ENCODE measurements at regions not wholly inside any gene's neighbourhood (a gene's known extent, or its start where the extent isn't known, plus 50 kb on each side); places are given as distances from the start of the nearest gene placed in this dataset.

DNA sequence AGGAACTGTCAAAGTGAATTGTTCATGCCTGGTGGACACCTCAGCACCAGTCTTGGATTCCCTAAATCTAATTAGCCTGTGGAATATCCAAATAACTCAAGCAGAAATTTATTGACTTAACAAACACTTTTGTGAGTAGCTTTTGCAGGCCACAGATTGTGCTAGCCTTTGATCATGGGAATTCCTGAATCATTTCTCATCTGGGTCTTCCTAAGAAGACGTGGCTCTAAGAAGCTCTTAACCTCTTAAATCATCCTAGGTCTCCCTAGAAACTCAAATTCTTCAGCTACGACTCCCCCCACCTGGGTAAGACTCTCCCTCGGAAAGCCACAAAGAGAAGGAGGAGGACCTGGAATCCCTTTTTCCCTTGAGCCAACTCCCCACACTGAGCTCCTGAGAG is 53.8 kb upstream of the PSEN2 start:
- POLR2A ChIA-PET, result no interaction called here
- CTCF ChIA-PET, result interaction anchor here (1.0 kb wide), 1 partner anchor 12 kb away, joined by 3 read pairs; no protein-coding TSS in a partner anchor

DNA sequence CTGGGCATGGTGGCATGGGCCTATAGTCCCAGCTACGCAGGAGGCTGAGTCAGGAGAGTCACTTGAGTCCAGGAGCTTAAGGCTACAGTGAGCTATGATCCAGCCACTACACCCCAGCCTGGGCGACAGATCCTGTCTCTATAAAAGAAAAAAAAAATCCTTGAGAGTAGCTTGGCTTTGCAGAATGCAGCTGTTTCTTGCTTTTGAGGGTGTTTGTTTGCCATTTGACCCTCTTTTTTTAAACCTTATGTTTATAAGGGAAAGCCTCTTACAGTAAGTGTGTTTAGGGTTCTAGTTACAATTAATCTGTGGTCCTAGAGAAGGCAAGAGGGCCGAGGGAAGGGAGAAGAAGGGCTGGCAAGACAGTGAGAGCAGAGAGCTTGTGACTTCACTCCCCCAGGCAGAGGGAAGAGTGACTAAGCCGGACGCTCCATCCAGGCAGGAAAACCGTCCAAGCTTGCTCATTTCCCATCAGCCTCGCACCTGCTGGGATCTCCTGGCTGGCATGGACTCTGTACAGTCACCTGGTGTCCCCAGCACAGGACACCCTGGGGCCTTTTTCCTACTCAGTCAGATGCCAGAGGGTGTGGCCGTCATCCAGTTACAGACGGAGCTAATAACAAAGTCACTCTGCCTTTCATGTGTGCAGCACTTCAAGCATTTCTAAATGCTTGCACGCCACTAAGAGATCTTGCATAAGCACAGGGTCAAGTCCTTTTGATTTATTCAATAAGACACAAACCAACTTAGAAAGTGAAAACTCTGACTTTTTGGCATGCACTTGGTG is 55.5 kb upstream of the PSEN2 start:
- CTCF ChIA-PET, result no interaction called here
- POLR2A ChIA-PET, result no interaction called here

DNA sequence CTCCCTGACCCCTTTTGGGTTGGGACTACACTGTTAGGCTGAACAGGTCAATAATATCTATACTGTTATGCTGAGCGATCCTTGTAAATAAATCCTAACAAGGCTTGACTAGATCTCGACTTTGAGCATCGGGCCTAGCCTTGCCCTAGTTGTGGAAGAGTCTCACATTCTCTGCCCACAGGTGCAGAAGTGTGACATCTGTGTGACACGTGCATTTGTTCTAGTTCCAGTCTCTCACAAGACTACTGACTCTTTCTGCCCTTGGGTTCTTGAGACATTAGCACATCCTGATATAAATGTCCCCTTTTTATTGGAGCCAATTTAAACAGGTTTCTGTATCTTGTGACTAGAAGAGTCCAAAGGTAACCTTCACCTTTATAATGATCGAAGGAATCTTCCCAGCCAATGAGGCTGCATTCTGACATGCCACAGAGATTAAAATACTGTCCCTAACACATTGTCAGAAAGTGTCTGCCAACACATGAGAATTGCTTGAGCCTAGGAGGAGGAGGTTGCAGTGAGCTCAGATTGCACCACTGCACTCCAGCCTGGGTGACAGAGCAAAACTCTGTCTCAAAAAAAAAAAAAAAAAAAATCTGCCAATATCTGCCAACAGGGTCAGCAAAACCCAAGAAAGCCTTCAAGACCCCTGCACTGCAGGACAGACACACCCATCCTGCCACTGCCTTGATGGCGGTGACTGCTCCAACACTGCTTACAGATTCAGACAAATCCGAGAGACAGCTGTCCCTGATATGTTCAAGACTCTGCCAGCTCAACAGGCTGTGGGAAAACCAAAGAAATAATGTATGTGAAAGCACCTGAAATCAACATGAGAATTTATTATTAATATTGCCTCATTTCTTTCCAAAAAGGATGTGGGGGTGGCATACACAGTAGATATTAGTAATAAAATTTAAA is 56.5 kb upstream of the PSEN2 start:
- POLR2A ChIA-PET, result interaction anchor here (0.6 kb wide), 1 partner anchor 1409 kb away, joined by 3 read pairs; no protein-coding TSS in a partner anchor
- CTCF ChIA-PET, result no interaction called here

DNA sequence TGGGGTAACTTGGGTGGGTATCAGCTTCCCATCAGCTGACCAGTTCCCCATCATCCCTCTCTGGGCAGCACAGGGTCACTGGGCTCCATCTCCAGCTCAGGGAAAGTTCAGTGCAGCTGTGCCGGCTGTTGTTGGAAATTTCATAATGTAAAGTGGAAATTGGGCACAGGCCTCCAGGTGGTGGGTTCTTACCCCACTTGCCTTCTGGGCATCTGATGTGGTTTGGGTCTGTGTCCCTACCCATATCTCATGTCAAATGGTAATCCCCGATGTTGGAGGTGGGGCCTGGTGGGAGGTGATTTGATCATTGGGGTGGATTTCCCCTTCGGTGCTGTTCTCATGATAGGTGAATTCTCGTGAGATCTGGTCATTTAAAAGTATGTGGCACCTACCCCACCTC is 59.7 kb upstream of the PSEN2 start:
- CTCF ChIA-PET, result no interaction called here
- POLR2A ChIA-PET, result interaction anchor here (0.6 kb wide), 1 partner anchor 403 kb away, joined by 4 read pairs; no protein-coding TSS in a partner anchor

DNA sequence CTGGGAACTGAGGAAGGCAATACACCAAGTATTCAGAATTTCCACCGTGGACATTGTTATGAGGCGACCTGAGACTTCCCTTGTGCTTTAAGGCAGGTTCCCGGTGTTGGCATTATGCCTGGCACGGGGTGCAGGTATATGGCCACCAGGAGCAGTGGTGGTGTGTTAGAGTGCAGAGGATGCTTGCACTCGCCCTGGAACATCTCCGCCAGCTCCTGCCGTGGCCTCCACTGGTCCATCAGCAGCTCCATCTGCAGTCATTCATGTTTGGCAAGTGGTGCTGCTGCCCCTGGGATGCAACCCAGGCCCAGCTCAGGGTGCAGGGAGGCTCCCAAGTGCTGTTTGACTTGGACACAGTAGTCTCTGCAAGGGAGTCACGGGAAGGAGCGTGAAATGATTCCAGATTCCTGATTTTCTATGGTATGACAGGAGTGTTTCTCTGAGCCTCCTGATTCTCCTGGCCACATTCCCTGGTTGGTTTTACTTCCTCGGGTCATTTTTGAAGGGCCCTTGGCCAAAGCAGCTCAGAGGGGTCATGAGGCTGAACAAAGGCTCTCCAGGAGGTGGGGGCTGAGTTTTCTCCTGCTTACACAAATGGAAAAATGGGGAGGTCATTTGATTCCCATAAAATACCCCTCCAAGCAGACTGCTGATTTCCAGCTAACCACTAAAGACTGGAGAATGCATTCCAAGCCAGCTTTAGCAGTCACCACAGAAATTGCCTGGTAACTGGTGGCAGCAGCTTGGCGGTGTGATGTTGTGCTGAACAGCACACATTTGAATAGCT is 60.4 kb upstream of the PSEN2 start:
- ChIA-PET CTCF (no interaction called here), POLR2A (interaction anchor here (0.6 kb wide), 1 partner anchor 403 kb away, joined by 4 read pairs; no protein-coding TSS in a partner anchor)

DNA sequence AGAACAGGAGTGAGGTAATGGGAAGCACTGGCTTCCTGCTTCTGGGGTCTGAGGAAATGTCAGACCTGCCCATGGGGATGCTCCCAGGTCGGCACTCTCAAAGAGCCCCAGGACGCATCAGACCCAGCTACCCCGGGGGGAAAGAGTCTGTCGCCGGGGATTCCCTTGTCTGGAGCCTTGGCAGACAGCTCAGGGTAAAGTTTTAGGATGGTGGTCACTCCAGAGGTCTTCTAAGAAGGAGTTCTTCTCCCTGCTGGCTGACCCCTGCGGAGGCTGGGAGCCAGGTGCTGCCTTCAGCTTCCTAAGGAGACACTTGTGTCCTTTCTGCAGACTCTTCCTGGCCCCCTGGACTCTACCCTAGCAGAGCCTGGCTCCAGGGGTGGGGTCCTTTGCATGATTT is 61.9 kb upstream of the PSEN2 start:
- POLR2A ChIA-PET, result no interaction called here

DNA sequence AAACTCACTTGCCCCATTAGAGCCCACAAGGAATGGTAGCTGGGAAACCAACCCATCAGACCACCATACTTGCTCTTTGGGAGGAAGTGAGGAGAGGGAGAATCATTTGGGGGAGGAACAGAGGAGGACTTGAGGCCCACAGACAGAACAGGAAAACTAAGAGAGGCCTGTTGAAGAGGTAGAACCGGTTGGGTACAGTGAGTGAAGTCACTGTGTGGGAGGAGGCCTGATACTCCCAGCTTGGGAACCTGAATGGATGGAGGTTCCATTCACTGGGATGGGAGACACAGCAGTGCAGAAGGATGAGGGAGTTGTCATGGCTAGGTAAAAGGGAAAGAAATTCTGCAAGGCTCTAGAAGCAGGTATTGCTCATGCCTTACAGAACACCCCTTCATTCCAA is 63.4 kb upstream of the PSEN2 start:
- POLR2A ChIA-PET, result no interaction called here
- CTCF ChIA-PET, result no interaction called here

More for the DNA sequence above, 61.9 kb upstream of the PSEN2 start:
- CTCF ChIA-PET, result interaction anchor here (0.5 kb wide), 1 partner anchor 68 kb away, joined by 5 read pairs; no protein-coding TSS in a partner anchor

DNA sequence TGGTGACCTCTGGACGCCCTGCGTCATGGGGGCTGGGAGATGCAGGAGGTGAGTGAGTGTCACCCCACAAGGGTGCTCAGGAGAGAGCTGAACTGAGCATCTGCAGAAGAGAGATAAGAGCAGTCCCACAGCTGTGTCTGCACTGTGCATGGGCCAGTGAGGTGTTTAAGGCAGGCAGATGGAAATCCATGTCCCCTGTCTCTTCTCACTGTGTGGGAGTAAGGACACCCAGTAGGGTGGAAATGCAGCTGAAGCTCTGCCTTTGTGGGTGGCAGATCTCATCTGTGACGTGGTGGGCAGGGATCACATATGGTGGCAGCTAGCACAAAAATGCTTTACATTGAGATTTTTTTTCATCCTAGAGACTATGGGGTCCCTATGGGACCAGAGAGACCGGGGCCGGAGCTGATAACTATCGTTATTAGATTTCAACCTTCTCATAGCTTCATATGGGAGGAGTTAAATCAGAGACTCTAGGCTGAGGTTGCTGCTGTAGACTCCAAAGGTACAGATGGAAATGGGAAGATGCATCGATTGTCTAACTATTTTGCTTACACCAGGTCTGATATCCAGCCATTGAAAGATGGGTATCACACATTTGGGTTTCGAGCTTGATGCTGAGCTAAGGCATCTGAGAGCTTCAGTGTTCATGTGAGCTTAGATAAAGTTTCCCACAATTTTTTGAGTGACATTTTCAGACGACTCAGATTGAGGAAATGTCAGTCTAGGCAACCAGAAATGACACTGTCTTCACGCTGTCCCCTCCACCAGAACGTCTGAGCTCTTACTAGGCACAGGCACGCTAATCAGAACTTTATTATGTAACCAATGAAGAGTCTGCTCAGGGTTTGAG is 65.3 kb upstream of the PSEN2 start:
- POLR2A ChIA-PET, result no interaction called here
- CTCF ChIA-PET, result interaction anchor here (0.7 kb wide), 1 partner anchor 11 kb away, joined by 3 read pairs; no protein-coding TSS in a partner anchor

DNA sequence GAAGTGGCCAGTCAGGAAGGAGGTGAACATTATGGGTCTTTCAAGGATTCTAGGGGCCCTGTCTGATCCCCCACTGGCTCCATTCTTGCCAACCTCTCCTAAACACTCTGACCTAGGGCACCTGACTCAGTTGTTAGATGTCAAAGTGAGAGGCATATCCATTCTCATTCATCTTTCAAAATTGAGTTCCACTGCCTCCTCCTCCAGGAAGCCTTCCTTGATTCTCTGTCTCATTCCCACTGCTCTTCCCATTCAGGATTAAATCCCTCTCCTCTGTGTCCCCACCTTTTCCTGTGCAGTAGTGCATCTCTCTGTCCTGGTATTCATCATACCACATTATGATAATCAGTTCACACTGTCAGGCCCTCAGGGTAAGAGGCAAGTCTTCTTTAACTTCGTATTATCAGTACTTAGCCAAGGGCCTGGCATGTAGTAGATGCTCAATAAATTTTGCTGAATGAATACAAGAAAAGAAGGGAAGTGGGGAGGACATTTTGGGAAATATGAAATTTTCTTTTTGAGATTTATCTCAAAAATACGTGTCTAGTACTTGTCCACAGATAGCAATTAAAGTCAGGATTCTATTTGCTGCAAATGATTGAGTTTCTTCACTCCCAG is 61.8 kb upstream of the ITPKB start:
- ChIA-PET POLR2A (interaction anchor here (0.7 kb wide), 1 partner anchor 24 kb away, joined by 6 read pairs; no protein-coding TSS in a partner anchor), CTCF (no interaction called here)

DNA sequence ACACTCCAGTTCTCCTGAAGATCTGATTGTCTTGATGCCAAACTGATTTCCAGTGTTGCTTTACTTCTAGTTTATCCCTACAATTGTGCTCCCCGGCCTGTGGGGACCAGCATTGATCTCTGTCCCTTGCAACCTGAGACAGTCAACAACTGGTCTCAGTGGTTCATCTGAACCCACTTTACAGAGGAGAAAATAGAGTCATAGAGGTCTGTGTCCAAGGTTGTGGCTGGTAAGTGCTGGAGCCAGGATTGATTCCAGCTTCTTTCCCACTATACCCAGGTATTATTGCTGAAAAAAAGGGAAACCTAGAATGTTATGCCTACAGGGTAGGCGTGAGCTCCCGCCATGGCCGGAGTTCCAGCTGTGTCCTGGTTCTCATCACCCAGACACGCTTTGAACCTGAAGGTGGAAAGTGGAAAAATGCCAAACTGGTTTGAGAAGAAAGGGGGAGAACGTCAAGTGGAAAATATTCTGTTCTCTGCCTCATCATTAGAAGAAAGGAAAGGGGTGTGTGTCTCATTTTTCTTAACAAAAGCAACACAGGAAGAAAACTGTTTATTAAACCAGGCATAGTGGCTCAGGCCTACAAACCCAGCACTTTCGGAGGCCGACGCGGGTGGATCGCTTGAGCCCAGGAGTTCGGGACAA is 60.7 kb upstream of the ITPKB start:
- ChIA-PET POLR2A (no interaction called here), CTCF (no interaction called here)

DNA sequence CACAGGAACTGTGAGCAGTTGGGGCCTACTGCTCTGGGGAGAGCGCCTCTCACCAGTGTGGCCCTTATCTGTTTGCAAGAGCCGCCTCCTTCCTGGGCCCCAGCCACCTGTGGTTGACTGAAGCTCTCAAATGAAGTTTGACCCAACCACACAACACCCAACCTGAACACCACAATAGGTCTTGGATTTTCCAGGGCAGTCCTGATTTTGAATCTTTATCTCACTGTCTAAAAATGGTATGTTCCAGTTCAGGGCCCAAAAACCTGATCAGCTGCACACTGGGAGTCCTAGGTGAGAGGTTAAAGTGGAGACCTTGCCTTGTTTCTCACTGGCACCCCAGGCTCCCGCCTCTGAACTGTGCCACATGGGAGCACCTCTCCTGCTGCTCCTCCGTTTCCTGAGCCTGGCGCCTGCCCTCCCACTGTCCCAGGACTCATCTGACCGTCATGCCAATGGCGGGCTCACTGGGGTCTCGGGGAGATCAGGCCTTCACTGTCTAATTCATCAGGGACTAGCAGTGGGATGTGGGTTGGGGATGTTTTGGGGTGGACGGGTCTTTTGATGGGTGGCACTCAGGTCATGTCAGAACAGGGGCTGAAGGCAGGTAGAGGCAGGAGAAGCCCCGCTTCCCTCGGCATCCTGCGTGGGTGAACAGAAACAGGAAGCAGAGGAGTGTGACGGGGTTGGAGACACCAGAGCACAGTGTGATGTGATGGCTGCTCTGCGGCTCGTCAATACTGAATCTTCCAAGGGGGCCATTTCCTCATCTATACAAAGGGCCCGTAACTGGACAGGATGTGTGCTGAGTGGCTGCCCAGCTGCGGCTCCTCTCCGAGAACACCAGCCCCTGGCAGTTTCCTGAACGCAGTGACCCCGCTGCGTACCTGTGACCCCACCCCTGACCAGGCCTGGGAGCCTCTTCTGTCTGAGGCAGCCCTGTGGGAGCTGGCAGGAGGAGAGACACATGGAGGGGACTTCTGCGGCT is 59.6 kb upstream of the ITPKB start:
- CTCF ChIA-PET, result interaction anchor here (0.6 kb wide), 1 partner anchor 174 kb away, joined by 6 read pairs; no protein-coding TSS in a partner anchor
- POLR2A ChIA-PET, result no interaction called here

DNA sequence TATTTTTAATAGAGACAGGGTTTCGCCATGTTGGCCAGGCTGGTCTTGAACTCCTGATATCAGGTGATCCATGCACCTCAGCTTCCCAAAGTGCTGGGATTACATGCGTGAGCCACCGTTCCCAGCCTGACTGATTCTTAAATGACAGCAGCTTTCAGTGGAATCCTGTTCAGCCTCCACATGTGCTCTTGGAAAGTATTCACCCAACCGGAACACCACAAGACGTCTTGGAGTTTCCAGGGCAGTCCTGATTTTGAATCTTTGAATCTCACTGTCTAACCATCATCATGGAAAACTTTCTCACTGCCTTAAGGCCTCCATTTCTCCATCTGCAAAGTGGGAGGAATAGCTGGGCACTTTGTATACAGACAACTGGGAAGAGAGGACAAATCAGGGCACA is 58.1 kb upstream of the ITPKB start:
- CTCF ChIA-PET, result interaction anchor here (0.9 kb wide), 1 partner anchor 31 kb away, joined by 3 read pairs; no protein-coding TSS in a partner anchor
- POLR2A ChIA-PET, result no interaction called here

DNA sequence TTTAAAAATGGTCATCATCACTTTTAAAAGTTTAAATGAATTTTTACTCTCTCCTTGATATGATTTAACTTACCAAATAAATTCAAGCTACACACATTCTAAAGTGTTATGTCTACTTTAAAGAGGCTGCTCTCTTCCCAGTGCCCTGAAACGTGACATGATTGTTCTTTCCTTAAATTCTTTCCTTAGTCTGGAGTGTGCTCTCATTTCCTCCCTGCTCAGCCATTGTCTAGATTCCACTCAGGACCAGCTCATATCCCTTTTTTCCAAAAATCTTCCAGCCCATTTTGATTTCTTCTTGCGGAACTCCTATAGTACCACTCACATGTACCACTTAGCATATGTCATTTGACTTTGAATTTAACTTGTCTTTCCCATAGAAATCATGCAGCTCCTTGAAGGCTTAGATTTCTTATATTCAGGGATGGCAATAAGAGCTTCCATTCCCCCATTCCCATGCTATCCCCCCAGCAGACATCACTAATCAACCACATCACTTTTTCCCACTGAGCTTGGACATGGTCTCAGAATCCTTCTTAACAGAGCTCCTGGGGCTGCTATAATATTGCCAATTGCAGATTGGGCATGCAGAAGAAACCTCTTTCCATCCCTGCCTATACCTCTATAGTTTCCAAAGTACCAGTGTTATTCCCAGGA is 54.7 kb upstream of the ITPKB start:
- CTCF ChIA-PET, result interaction anchor here (1.5 kb wide), 1 partner anchor 11 kb away, joined by 3 read pairs; no protein-coding TSS in a partner anchor
- POLR2A ChIA-PET, result interaction anchor here (0.8 kb wide), 1 partner anchor 140 kb away, joined by 4 read pairs; no protein-coding TSS in a partner anchor

DNA sequence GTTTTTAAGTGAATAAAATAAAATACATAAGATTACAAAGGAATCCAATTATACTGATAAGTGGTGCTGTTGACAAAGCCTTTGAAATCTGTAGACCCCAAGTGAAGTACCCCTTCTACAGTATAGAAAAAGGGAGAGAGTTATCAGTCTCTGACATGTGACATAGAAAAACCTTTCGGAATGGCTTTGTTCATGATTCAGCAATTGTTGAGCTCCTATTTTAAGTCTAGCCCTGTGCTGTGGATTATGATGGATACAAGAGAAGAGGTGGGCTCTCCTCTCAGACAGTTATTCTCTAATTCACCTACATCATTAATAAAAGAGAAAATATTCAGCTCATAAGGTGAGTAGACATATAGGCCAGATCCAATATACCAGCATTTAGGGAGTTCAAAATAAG is 53.3 kb upstream of the ITPKB start:
- ChIA-PET CTCF (no interaction called here), POLR2A (interaction anchor here (0.6 kb wide), 1 partner anchor 596 kb away, joined by 5 read pairs; no protein-coding TSS in a partner anchor)

DNA sequence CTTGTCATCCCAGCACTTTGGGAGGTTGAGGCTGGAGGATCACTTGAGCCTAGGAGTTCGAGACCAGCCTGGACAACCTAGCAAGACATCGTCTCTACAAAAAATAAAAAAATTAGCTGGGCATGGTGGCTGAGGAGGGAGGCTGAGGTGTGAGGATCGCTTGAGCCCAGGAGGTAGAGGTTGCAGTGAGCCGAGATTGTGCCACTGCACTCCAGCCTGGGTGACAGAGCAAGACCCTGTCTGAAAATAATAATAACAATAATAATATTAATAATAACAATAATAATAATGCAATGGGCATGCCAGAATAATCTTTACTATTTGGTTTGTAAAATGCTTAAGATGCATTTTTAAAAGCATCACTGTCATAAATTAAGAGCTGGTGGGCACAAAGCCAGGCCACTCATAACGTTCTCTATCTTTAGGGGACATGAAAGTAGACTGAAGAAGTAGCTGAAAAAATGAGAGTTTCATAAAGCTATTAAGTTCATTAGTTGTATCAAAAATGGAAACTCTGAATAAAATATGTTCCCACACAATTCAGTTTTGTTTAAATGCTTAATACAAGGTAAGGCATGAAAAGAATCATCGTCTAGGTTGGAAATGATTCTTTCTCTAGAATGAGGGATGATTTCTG is 51.6 kb upstream of the ITPKB start:
- ChIA-PET CTCF (interaction anchor here (0.6 to 0.7 kb wide), 2 partner anchors 39 to 242 kb away, joined by 3 to 5 read pairs; no protein-coding TSS in a partner anchor), POLR2A (interaction anchor here (0.6 kb wide), 1 partner anchor 37 kb away, joined by 4 read pairs; no protein-coding TSS in a partner anchor)

Data from activated CD8-positive, alpha-beta memory T cell treated with anti-CD3 and anti-CD28 coated beads for 36 hours (primary cell).